Testis (tissue), 2 donors: ENCODE measurements at regions not wholly inside any gene's neighbourhood (a gene's known extent, or its start where the extent isn't known, plus 50 kb on each side); places are given as distances from the start of the nearest gene placed in this dataset.
A peak's percentile ranks its signal among the peaks of the same experiment; 100 is the strongest.

Experiments used
- DNase-seq: peaks from one replicate; pipeline ENCODE4 v3.0.0-alpha.2; 2019
- H3K27ac ChIP-seq, 2 donors: fragments of 200-600 bp; sonication (generic); one replicate each; pipeline ENCODE4 v1.5.1; 2019
- H3K27me3 ChIP-seq: fragments of 200-600 bp; sonication (generic); one replicate; pipeline ENCODE4 v1.5.1; 2019
- H3K36me3 ChIP-seq: fragments of 200-600 bp; sonication (generic); one replicate; pipeline ENCODE4 v1.5.1; 2017; ENCODE audit warnings: low read depth; ENCODE audit errors: missing control alignments
- H3K4me1 ChIP-seq: fragments of 200-600 bp; sonication (generic); one replicate; pipeline ENCODE4 v1.5.1; 2019
- H3K4me3 ChIP-seq, 2 donors: fragments of 200-600 bp; sonication (generic); one replicate each; pipeline ENCODE4 v1.5.1; 2017 to 2019
- H3K9me3 ChIP-seq: fragments of 200-600 bp; sonication (generic); one replicate; pipeline ENCODE4 v1.5.1; 2017
- CTCF ChIP-seq, 3 experiments: fragments of 450-650 bp in 2 of 3; fragments of 200-600 bp in 1 of 3; sonication (generic) in 1 of 3; IDR thresholded peaks; one replicate each; pipeline ENCODE4 v1.5.1; 2016 to 2019; ENCODE audit warnings: antibody characterized with exemption in 3 of 3, mild to moderate bottlenecking in 2 of 3, moderate library complexity in 1 of 3
- POLR2A ChIP-seq: fragments of 450-650 bp; IDR thresholded peaks from one replicate; pipeline ENCODE4 v1.6.1; 2017; ENCODE audit warnings: antibody characterized with exemption, mild to moderate bottlenecking, moderate library complexity
- WGBS, 2 donors: methylation state at CpG; one replicate each; pipeline ENCODE4 v1.1.5; 2018; 5-methylcytosine and 5-hydroxymethylcytosine counted together
- intact Hi-C: fragments of 100-400 bp; cut with DNase I; formaldehyde crosslinking; loops from one replicate; pipeline ENCODE4 v1.15.1; 2023; ENCODE audit warnings: low total_unique reads
- microRNA-seq, 2 donors: library from miRNA; unstranded; fragments of <30 nt; microRNA quantifications; one replicate each; pipeline ENCODE4, GENCODE V29; 2016; ENCODE audit warnings: borderline number of aligned reads in 2 of 2, borderline replicate concordance in 1 of 2
- small RNA-seq, 2 donors: library from RNA; depleted of rRNA; stranded (forward); fragments of <200 nt; gene quantifications; one replicate each; pipeline ENCODE3, GENCODE V24; 2016

GRCh38 chr22:46097268-46097900 lies 52.9 kb upstream of the PPARA start:
- no peaks in the 10 kb centered on the region for H3K9me3 ChIP-seq
- H3K4me3 ChIP-seq, result no peak overlapping the region
- 69 to 76% methylated on average over 10 to 13 of the region's 13 CpGs for WGBS, 2 donors
- H3K27me3 ChIP-seq, result no peaks in the 10 kb centered on the region
- no peak for TF ChIP-seq CTCF (IDR thresholded peaks at IDR 0.05)
- TF ChIP-seq POLR2A, result no peak
- H3K36me3 ChIP-seq, result no peaks in the 10 kb centered on the region
- H3K4me1 ChIP-seq, result peaks cover 79% of the 10 kb centered on the region
- no peak for DNase-seq
- intact Hi-C loops, result no loop called here
- peak overlapping the region; percentile 36 to 62 for H3K27ac ChIP-seq

GRCh38 chr22:46098525-46099475 lies 51.5 kb upstream of the PPARA start:
- TF ChIP-seq POLR2A (no peak), CTCF (IDR thresholded peaks at IDR 0.05) (no peak)
- Histone ChIP-seq H3K9me3 (no peaks in the 10 kb centered on the region), H3K4me3 (no peak overlapping the region), H3K27me3 (no peaks in the 10 kb centered on the region), H3K4me1 (peaks cover 79% of the 10 kb centered on the region), H3K27ac (peak overlapping the region; percentile 36 to 62), H3K36me3 (no peaks in the 10 kb centered on the region)
- intact Hi-C loops, result no loop called here
- 61 to 67% methylated on average over 17 to 30 of the region's 31 CpGs for WGBS, 2 donors
- DNase-seq, result no peak

- TF ChIP-seq POLR2A, result no peak
- TF ChIP-seq CTCF (IDR thresholded peaks at IDR 0.05), result no peak
- Histone ChIP-seq H3K9me3 (no peaks in the 10 kb centered on the region), H3K4me1 (peaks cover 79% of the 10 kb centered on the region), H3K27ac (peak overlapping the region; percentile 36 to 62), H3K4me3 (no peak overlapping the region), H3K36me3 (no peaks in the 10 kb centered on the region), H3K27me3 (no peaks in the 10 kb centered on the region)
- 58% methylated on average over 4 of the region's 4 CpGs; no CpG with 5 or more reads in 1 of the 2 donors for WGBS, 2 donors
- DNase-seq, result no peak
- intact Hi-C loops, result no loop called here
These were observed 50.6 kb upstream of the PPARA start for GRCh38 chr22:46099740-46100139.

GRCh38 chr22:46100401-46101105 lies 49.8 kb upstream of the PPARA start:
- DNase-seq, result no peak
- H3K27me3 ChIP-seq, result no peaks in the 10 kb centered on the region
- no peaks in the 10 kb centered on the region for H3K36me3 ChIP-seq
- no peaks in the 10 kb centered on the region for H3K9me3 ChIP-seq
- H3K27ac ChIP-seq, result peak overlapping the region; percentile 36 to 95
- TF ChIP-seq CTCF (IDR thresholded peaks at IDR 0.05), result no peak
- no peak for TF ChIP-seq POLR2A
- H3K4me1 ChIP-seq, result peaks cover 82% of the 10 kb centered on the region
- 66 to 72% methylated on average over 15 to 21 of the region's 21 CpGs for WGBS, 2 donors
- no peak overlapping the region for H3K4me3 ChIP-seq
- intact Hi-C loops, result no loop called here

Small RNA genes lying in the stretch of these regions (microRNA-seq; reads per million reads assigned to microRNA genes)
- 3.5 to 4.2 reads per million in 2 donors for gene MIR3619

Small RNA genes lying in the stretch of these regions (small RNA-seq; reads per million reads assigned to genes)
- 0.09 to 0.19 reads per million in 2 donors for gene MIR3619
